H9 (cell line): ENCODE measurements at regions not wholly inside any gene's neighbourhood (a gene's known extent, or its start where the extent isn't known, plus 50 kb on each side); places are given as distances from the start of the nearest gene placed in this dataset.
"Not testable (repeated sequence)": the region's sequence is repeated elsewhere in the genome, so short reads cannot be mapped to it uniquely, and the experiment has no call there.

ENCODE experiments used
- DNase-seq: peaks from one replicate; pipeline ENCODE4 v3.0.0-alpha.2; 2017
- H2AFZ ChIP-seq: one replicate; pipeline ENCODE4 v1.6.1; 2013; ENCODE audit warnings: mild to moderate bottlenecking, low read length, control low read depth, moderate library complexity
- H2AK5ac ChIP-seq: 2 replicates; pipeline ENCODE4 v1.6.1; 2013; ENCODE audit warnings: low read length, control low read depth, mixed read lengths; ENCODE audit not compliant: insufficient read length
- H2BK120ac ChIP-seq: one replicate; pipeline ENCODE4 v1.6.1; 2013; ENCODE audit warnings: low read depth, mild to moderate bottlenecking, low read length, control low read depth, inconsistent platforms; ENCODE audit not compliant: poor library complexity, severe bottlenecking
- H2BK12ac ChIP-seq: 2 replicates; pipeline ENCODE4 v1.6.1; 2013; ENCODE audit warnings: low read length, control low read depth, mixed read lengths, low read depth; ENCODE audit not compliant: insufficient read length
- H2BK15ac ChIP-seq: 2 replicates; pipeline ENCODE4 v1.6.1; 2013; ENCODE audit warnings: low read depth, low read length, control low read depth
- H2BK20ac ChIP-seq: one replicate; pipeline ENCODE4 v1.6.1; 2013; ENCODE audit warnings: low read depth, mild to moderate bottlenecking, low read length, control low read depth, inconsistent platforms; ENCODE audit not compliant: poor library complexity, severe bottlenecking
- H2BK5ac ChIP-seq: 2 replicates; pipeline ENCODE4 v1.6.1; 2013; ENCODE audit warnings: low read length, control low read depth, mixed read lengths; ENCODE audit not compliant: insufficient read length
- H3K14ac ChIP-seq: 2 replicates; pipeline ENCODE4 v1.6.1; 2013; ENCODE audit warnings: low read length, control low read depth; ENCODE audit not compliant: insufficient read depth
- H3K18ac ChIP-seq: 2 replicates; pipeline ENCODE4 v1.6.1; 2013; ENCODE audit warnings: low read depth, mild to moderate bottlenecking, mixed read lengths, low read length, control low read depth; ENCODE audit not compliant: insufficient read length
- H3K23ac ChIP-seq: 2 replicates; pipeline ENCODE4 v1.6.1; 2013; ENCODE audit warnings: low read length, control low read depth, mixed read lengths, low read depth; ENCODE audit not compliant: insufficient read length
- H3K23me2 ChIP-seq: 2 replicates; pipeline ENCODE4 v1.6.1; 2013; ENCODE audit warnings: low read depth, mild to moderate bottlenecking, mixed read lengths, low read length, control low read depth; ENCODE audit not compliant: insufficient read length, poor library complexity, severe bottlenecking
- H3K27ac ChIP-seq: 2 replicates; pipeline ENCODE4 v1.5.1; 2013; ENCODE audit warnings: low read length, control low read depth, mixed read lengths, low read depth; ENCODE audit not compliant: insufficient read length
- H3K27me3 ChIP-seq: 2 replicates; pipeline ENCODE4 v1.6.1; 2013; ENCODE audit warnings: low read length, control low read depth, inconsistent platforms; ENCODE audit not compliant: insufficient read depth
- H3K4ac ChIP-seq: 2 replicates; pipeline ENCODE4 v1.6.1; 2013; ENCODE audit warnings: low read depth, mild to moderate bottlenecking, control low read depth, inconsistent platforms, low read length, moderate library complexity
- H3K4me1 ChIP-seq: 2 replicates; pipeline ENCODE4 v1.6.1; 2013; ENCODE audit warnings: low read length, control low read depth, inconsistent platforms; ENCODE audit not compliant: insufficient read depth
- H3K4me2 ChIP-seq: 2 replicates; pipeline ENCODE4 v1.6.1; 2013; ENCODE audit warnings: low read length, control low read depth, mixed read lengths; ENCODE audit not compliant: insufficient read length, insufficient read depth
- H3K56ac ChIP-seq: 2 replicates; pipeline ENCODE4 v1.6.1; 2013; ENCODE audit warnings: low read depth, mild to moderate bottlenecking, mixed read lengths, low read length, control low read depth; ENCODE audit not compliant: insufficient read length
- H3K79me1 ChIP-seq: 2 replicates; pipeline ENCODE4 v1.6.1; 2013; ENCODE audit warnings: low read depth, mild to moderate bottlenecking, moderate library complexity, low read length, control low read depth, inconsistent platforms; ENCODE audit not compliant: insufficient read depth, poor library complexity, severe bottlenecking
- H3K79me2 ChIP-seq: 2 replicates; pipeline ENCODE4 v1.6.1; 2013; ENCODE audit warnings: low read length, control low read depth, inconsistent platforms; ENCODE audit not compliant: insufficient read depth
- H3K9ac ChIP-seq: 2 replicates; pipeline ENCODE4 v1.6.1; 2013; ENCODE audit warnings: low read length, control low read depth, mixed read lengths; ENCODE audit not compliant: insufficient read length; ENCODE audit errors: extremely low read depth
- H3K9me3 ChIP-seq: one replicate; pipeline ENCODE4 v1.6.1; 2013; ENCODE audit warnings: low read depth, low read length, inconsistent platforms; ENCODE audit not compliant: control insufficient read depth
- H3T11ph ChIP-seq: one replicate; pipeline ENCODE4 v1.6.1; 2013; ENCODE audit warnings: mild to moderate bottlenecking, low read length, control low read depth, inconsistent platforms
- H4K20me1 ChIP-seq: one replicate; pipeline ENCODE4 v1.6.1; 2013; ENCODE audit not compliant: control insufficient read depth, insufficient read length, insufficient read depth
- H4K5ac ChIP-seq: 2 replicates; pipeline ENCODE4 v1.6.1; 2013; ENCODE audit warnings: low read depth, mild to moderate bottlenecking, mixed read lengths, low read length, control low read depth; ENCODE audit not compliant: insufficient read length
- H4K8ac ChIP-seq: replicated peaks from 2 replicates; pipeline ENCODE4 v1.6.1; 2013; ENCODE audit warnings: low read length, control low read depth, mixed read lengths, low read depth; ENCODE audit not compliant: insufficient read length
- H4K91ac ChIP-seq: 2 replicates; pipeline ENCODE4 v1.6.1; 2013; ENCODE audit warnings: low read depth, mild to moderate bottlenecking, moderate library complexity, mixed read lengths, low read length, control low read depth; ENCODE audit not compliant: insufficient read length
- H3K27ac Mint-ChIP-seq, 3 experiments: 2 replicates in 2 of 3; 3 replicates in 1 of 3; pipeline ENCODE4 v1.8.0; 2020 to 2021; ENCODE audit warnings: mixed read lengths in 3 of 3, mild to moderate bottlenecking in 1 of 3, moderate library complexity in 1 of 3
- H3K27me3 Mint-ChIP-seq: 2 replicates; pipeline ENCODE4 v1.8.0; 2021; ENCODE audit warnings: low read depth, mild to moderate bottlenecking, moderate library complexity, mixed read lengths
- H3K36me3 Mint-ChIP-seq, 3 experiments: 2 replicates in 2 of 3; 3 replicates in 1 of 3; pipeline ENCODE4 v1.8.0; 2020 to 2021; ENCODE audit warnings: low read depth in 3 of 3, mixed read lengths in 3 of 3; ENCODE audit not compliant: insufficient read depth in 1 of 3
- H3K4me1 Mint-ChIP-seq, 2 experiments: 2 replicates each; pipeline ENCODE4 v1.8.0; 2020; ENCODE audit warnings: mixed read lengths in 2 of 2
- H3K4me3 Mint-ChIP-seq, 2 experiments: 2 replicates in 1 of 2; 3 replicates in 1 of 2; pipeline ENCODE4 v1.8.0; 2020 to 2021; ENCODE audit warnings: mild to moderate bottlenecking in 2 of 2, mixed read lengths in 2 of 2, moderate library complexity in 1 of 2
- H3K9me3 Mint-ChIP-seq, 2 experiments: 2 replicates in 1 of 2; 3 replicates in 1 of 2; pipeline ENCODE4 v1.8.0; 2020; ENCODE audit warnings: mild to moderate bottlenecking in 2 of 2, mixed read lengths in 2 of 2, moderate library complexity in 1 of 2
- WGBS: extraction: QIAGEN DNeasy Blood & Tissue Kit; methylation state at CpG from one replicate; pipeline ENCODE4 v1.1.7; 2013; ENCODE audit warnings: missing lambda C conversion rate, low lambda C conversion rate, mixed read lengths; ENCODE audit not compliant: insufficient read length; ENCODE audit errors: extremely low coverage; 5-methylcytosine and 5-hydroxymethylcytosine counted together

- H3K4me1 Mint-ChIP-seq, DNase-seq, H3K4ac ChIP-seq, H3K56ac ChIP-seq, H2AK5ac ChIP-seq, H4K5ac ChIP-seq, H3K9me3 Mint-ChIP-seq, H2BK120ac ChIP-seq, H4K91ac ChIP-seq, H2BK15ac ChIP-seq, H3K4me3 Mint-ChIP-seq, H3K4me1 ChIP-seq, H2BK5ac ChIP-seq, H2AFZ ChIP-seq, H3K27me3 Mint-ChIP-seq, H2BK20ac ChIP-seq, H3K79me1 ChIP-seq, H3K36me3 Mint-ChIP-seq, H3K4me2 ChIP-seq, H4K8ac ChIP-seq, H3K18ac ChIP-seq, H3K9ac ChIP-seq, H3K9me3 ChIP-seq, H4K20me1 ChIP-seq, H3T11ph ChIP-seq, H3K23me2 ChIP-seq, H3K79me2 ChIP-seq, H2BK12ac ChIP-seq, H3K14ac ChIP-seq, H3K27me3 ChIP-seq, H3K23ac ChIP-seq, H3K27ac Mint-ChIP-seq, H3K27ac ChIP-seq: not testable (repeated sequence)
- WGBS = no CpG with 5 or more reads among the region's 6 CpGs
Observed at GRCh38 chr10:34892521-34892920, 77.4 kb upstream of the PARD3 start.
